DMS153 (cell line): ENCODE measurements at regions not wholly inside any gene's neighbourhood (a gene's known extent, or its start where the extent isn't known, plus 50 kb on each side); places are given as distances from the start of the nearest gene placed in this dataset.
A peak's percentile ranks its signal among the peaks of the same experiment; 100 is the strongest.

Source experiments
- DNase-seq: peaks from one replicate; lab custom pipeline; 2025; lab: John Stamatoyannopoulos, UW

DNA sequence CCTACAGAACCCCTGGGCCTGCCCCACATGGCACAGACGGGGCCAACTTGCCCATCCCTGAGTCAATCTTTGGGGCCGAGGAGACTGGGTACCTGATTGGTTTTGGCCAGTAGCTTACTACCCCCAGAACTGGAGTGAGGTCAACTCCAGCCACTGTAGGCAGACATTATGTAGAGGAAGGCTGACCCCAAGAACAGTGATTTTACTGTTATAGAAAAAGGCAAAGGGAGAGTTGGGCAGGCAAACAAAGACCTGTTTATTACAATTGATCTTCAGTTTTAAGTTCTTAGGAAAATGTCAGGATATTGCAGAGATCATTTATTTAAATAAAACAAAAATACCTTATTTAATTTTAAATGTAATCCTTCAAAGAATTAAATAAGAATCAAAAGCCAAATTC is 653.8 kb downstream of the NPHP4 start:
- no peak for DNase-seq

GRCh38 chr1:5333291-5333690 is 658.9 kb downstream of the NPHP4 start:
- no peak for DNase-seq

- DNase-seq: no peak
Measured at GRCh38 chr1:5331101-5331500, 661.1 kb downstream of the NPHP4 start.

DNA sequence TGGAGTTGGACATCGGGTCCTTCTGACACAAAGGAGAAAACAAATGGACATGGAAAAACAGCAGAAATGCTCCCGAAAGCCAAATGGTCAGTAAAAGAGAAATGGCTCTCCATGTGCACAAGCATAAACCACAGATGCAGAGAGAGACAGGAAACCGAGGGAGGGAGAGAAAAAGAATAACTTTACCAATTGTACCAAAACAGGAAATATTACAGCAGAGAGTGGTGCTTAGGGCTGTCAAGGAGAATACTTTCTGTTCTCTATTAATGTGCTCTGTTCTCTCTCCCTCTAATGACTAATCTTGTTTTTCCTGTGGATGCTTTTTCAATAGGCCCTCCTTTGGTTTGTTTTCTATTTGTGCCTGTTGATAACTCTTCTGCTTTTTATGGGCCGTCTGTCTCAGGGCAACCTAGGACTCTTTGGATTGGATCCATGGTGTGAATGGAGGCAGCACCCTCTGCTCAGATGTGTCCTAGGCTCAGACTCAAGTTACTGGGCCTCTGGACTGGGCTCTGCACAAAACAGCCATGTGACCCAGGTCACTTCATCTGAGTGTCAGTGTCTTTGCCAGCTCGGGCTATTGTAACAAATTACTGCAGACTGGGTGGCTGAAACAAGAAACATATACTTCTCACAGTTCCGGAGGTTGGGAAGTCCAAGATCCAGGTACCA is 663.0 kb downstream of the NPHP4 start:
- no peak for DNase-seq

GRCh38 chr1:5324883-5325282 is 667.3 kb downstream of the NPHP4 start:
- no peak for DNase-seq

GRCh38 chr1:5318143-5318816 is 663.9 kb downstream of the AJAP1 start:
- no peak for DNase-seq

DNA sequence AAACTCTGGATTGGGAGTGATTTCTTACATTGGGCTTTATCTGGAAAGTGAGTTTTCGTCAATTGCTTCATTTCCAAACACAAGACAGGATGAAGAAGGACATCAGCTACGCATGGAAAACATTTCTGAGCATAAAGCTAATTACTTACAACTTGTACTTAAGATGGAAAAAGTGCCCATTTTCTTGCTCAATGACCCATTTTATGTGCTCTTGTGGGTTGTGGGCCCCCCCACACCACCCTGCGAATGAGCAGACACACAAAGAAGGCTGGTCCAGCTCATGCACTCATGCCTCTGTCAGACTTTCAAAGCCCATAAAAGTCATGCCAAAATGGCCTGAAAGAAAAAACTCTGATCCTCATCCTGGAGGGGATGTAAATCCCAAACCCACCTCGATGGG is 663.0 kb downstream of the AJAP1 start:
- DNase-seq: no peak

- peak; percentile 68 for DNase-seq
Measured at GRCh38 chr1:5312862-5313261, 658.5 kb downstream of the AJAP1 start.

DNA sequence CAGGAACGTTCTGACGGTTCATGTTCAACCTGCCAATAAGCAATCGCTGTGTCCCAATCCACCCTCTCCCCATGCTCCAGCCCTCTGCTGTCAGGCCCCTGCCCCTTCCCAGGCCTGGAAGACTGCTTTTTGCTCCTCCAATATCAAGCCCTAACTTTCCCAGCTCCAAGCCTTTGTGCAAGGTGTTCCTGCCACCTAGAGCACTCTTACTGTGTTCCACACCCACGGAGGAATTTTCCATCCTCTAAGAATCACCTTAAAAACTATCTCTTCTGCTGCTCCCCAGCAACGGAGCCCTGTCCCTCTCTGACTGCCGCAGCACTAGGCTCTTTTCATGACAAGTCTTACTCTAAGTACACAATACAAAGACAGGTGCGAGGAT is 657.9 kb downstream of the AJAP1 start:
- no peak for DNase-seq

DNA sequence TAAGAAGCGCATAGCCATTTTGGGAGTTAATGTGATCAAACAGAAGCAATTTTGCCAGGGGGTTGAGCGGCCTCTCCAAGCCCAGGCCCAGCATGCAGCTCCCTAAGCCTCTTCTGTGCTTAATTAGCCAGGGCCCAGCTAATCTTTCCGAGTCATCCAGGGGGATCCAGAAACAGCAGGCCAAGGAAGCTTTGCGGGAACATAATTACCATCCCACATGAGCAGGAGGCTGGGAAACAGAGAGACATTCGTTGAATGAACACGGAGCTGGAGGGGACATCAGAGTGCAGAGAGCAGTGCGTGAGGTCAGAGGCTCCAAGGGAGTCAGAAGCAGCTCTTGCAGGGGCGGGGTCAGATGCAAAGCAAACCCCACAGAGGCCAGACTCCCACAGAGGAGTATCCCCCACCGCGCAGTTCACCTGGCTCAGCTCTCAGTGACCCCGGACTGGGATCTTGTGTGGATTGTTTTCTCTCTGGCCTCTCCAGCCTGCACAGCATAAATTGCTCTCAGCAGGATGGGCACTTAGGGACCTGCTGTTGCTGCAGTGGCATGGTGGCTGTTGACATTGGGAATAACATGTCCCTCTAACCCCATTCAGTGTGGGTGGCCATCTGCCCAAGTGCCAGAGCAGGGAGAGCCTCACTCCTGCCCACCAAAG is 657.4 kb downstream of the AJAP1 start:
- no peak for DNase-seq

DNA sequence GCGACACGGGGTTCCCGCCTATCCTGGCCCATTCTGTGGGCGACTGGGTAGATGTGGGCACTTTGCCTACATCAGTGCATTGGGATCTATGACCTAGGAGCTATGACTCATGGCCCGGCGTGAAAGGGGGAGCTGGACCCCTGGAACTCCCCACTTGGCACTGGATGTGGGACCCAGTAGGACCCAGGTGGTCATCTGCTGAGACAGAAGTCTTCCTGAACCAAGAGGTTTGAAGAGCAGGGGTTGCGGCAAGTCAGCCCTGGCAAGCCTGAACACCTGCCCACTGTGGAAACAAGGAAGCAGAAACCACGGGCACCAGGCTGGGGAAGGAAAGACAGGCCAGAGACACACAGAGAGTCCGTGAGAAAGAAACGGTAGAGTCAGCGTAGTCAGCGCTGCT is 656.7 kb downstream of the AJAP1 start:
- peak; percentile 35 for DNase-seq

GRCh38 chr1:5308249-5308648 is 653.8 kb downstream of the AJAP1 start:
- no peak for DNase-seq

GRCh38 chr1:5304702-5305101 is 650.3 kb downstream of the AJAP1 start:
- DNase-seq: no peak

DNA sequence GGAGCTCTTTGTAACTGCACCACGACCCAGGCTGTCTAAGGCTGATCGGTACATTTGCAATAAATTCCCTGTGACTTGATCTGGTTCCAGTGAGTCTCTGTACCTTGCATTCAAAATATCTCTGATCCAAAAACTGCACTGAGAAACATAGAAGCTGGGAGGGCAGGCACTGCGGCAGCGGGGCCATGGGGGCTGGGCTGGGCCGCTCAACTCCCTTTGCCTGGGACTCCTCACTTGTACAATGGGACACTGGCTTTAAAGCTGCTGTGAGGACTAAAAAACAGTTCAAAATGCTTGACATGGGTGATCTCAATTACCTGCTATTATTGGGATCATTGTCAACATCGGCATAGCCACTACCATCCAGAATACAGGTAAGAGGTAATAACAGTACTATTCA is 644.0 kb downstream of the AJAP1 start:
- DNase-seq: no peak

GRCh38 chr1:5297886-5298239 is 643.5 kb downstream of the AJAP1 start:
- no peak for DNase-seq

DNA sequence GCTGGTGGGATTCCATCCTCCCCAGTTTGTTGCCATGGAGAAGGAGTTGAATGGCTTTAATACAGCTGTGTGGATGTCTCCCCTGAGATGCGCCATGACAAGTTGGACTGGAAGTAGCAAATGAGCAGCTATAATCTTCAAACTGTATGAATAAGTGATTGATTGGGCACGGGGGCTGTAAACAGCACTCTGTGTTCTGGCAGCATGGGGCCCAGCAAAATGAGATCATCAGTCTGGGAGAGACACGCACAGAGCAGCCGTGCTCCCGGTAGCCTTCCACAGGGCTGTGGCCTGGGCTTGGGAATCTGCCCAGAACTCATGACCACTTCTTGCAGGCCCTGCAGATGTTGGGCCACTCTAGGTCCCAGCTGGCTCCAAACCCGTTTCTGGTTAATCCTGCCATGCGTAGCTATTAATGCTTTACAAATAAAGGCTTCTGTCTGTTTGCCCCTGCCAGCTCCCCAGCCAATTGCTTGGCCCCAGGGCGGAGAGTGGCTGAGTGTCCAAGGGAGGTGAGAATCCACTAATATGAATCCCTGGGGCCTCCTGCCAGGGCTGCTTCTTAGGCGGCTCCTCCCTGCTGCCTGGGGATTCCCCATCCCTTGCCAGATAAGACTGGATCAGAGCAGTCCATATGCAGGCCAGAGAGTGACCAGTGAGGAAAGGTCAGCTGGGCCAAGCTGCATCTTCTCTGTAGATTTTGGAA is 642.9 kb downstream of the AJAP1 start:
- no peak for DNase-seq

- DNase-seq: no peak
Measured at GRCh38 chr1:5296557-5297179, 642.3 kb downstream of the AJAP1 start.

GRCh38 chr1:5296095-5296494 is 641.7 kb downstream of the AJAP1 start:
- no peak for DNase-seq

- no peak for DNase-seq
Measured at GRCh38 chr1:5291889-5292288, 637.5 kb downstream of the AJAP1 start.

GRCh38 chr1:5287178-5288150 is 633.1 kb downstream of the AJAP1 start:
- no peak for DNase-seq

DNA sequence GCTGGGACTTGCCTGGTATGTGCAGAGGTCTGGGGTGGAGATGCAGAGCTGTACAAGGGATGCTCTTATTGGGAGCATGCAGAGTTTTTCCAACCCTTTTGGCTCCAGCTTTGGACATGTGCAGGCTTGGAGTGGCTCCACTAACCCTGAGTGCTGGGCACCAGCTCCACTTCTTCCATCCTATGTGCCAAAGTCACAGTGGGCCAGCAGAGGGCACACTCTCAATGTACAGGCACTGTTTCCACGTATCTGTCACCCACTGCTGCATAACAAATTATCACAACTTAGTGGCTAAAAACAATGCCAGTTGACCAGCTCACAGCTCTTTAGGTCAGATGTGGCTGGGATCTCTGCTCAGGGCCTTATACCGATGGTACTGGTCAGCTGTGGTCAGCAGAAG is 631.8 kb downstream of the AJAP1 start:
- DNase-seq: no peak
